ENCODE measurements at regions not wholly inside any gene's neighbourhood (a gene's known extent, or its start where the extent isn't known, plus 50 kb on each side); places are given as distances from the start of the nearest gene placed in this dataset.

DNA sequence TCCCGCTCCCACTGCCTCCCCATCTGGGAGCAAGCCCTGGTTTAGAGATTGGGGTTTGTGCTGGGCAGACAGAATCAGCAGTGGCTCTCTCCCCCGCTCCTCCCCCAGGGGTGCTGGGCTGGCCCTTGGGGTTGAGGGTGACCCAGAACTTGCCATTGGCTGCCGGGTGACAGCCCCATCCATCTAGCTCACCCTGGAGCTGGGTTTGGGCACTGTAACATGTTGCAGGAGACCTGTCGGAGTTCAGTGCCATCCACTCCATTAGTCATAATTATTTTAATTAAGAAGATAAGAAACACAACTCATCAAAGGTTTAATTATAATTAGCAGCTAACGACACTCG is 111.4 kb upstream of the OTOS start:
- Histone ChIP-seq H3K23ac (ENCODE audit: insufficient read length) (no peak overlapping the region), H3K27me3 (replicated peaks in 1 of 4; ENCODE audit: control insufficient read depth in 3 of 4, extremely low read depth in 1 of 4, insufficient read depth in 3 of 4, low read length in 3 of 4) (no peaks in the 10 kb centered on the region; a peak in 2 of 7 replicates), H4K5ac (ENCODE audit: insufficient read length, low read depth, low read length) (no peak overlapping the region), H3K27ac (ENCODE audit: low read depth, low read length) (no peak overlapping the region), H2AFZ (ENCODE audit: low read length) (no peak overlapping the region), H3K36me3 (ENCODE audit: control insufficient read depth in 2 of 4, insufficient read depth in 4 of 4, low read length in 3 of 4) (no peaks in the 10 kb centered on the region), H3K9ac (replicated peaks in 1 of 4; ENCODE audit: extremely low read depth in 1 of 4, low read depth in 3 of 4, low read length in 3 of 4) (no peak overlapping the region), H2BK12ac (ENCODE audit: low read depth, low read length) (no peak overlapping the region), H3K56ac (replicated peaks; ENCODE audit: insufficient read length, low read depth, low read length) (no peak overlapping the region), H3K4me1 (replicated peaks in 1 of 4; ENCODE audit: control insufficient read depth in 3 of 4, insufficient read depth in 4 of 4, low read length in 3 of 4) (peaks cover 0 to 19% (median 0%) of the 10 kb centered on the region in 4 experiments; a peak in 4 of 7 replicates), H3K4ac (replicated peaks; ENCODE audit: insufficient read length, low read depth, low read length) (no peak overlapping the region), H2BK5ac (ENCODE audit: low read depth, low read length) (no peak overlapping the region), H3K9me3 (ENCODE audit: insufficient read depth in 2 of 2, low read depth in 1 of 2, low read length in 1 of 2) (peaks cover 3 to 4% of the 10 kb centered on the region in 2 experiments; a peak in 3 of 4 replicates), H2BK20ac (ENCODE audit: low read length) (no peak overlapping the region), H3K79me1 (ENCODE audit: low read depth, low read length) (no peaks in the 10 kb centered on the region), H3K4me2 (ENCODE audit: insufficient read depth in 1 of 2, low read depth in 2 of 2, low read length in 2 of 2) (no peak overlapping the region), H4K91ac (replicated peaks; ENCODE audit: insufficient read length, low read length) (no peak overlapping the region), H3K23me2 (ENCODE audit: low read depth, low read length) (no peaks in the 10 kb centered on the region), H3K4me3 (ENCODE audit: extremely low read depth in 1 of 4, insufficient read depth in 2 of 4, low read depth in 3 of 4, low read length in 4 of 4) (no peak overlapping the region), H2AK5ac (ENCODE audit: low read depth, low read length) (no peak overlapping the region), H4K20me1 (replicated peaks in 1 of 2; ENCODE audit: control insufficient read depth in 1 of 2, insufficient read depth in 2 of 2, low read length in 2 of 2) (no peaks in the 10 kb centered on the region), H4K8ac (ENCODE audit: extremely low read depth, insufficient read depth, low read length) (no peak overlapping the region; the same call in 1 of the 2 replicates), H3K79me2 (ENCODE audit: control insufficient read depth in 1 of 2, insufficient read depth in 2 of 2, low read length in 2 of 2) (no peaks in the 10 kb centered on the region), H2BK15ac (ENCODE audit: low read length) (no peak overlapping the region), H3K18ac (ENCODE audit: extremely low read depth, low read length) (no peak overlapping the region; the same call in 1 of the 2 replicates), H2BK120ac (replicated peaks; ENCODE audit: low read depth, low read length) (no peak overlapping the region), H3K14ac (ENCODE audit: insufficient read length) (no peak overlapping the region)
- FAIRE-seq (no peak), DNase-seq (ENCODE audit: low read depth in 1 of 2, low spot score in 2 of 2) (no peak)
- WGBS, 2 experiments (ENCODE audit: extremely low coverage in 1 of 2, insufficient coverage in 1 of 2, insufficient read length in 1 of 2, insufficient replicate concordance in 2 of 2, low coverage in 1 of 2, low lambda C conversion rate in 2 of 2, missing lambda C conversion rate in 1 of 2) = 90% methylated on average over 5 of the region's 6 CpGs; no CpG with 5 or more reads in 1 of the 2 experiments
- CTCF ChIA-PET (ENCODE audit: partially characterized antibody) = interaction anchor here (1.3 kb wide), 1 partner anchor 38 kb away, joined by 4 read pairs; no protein-coding TSS in a partner anchor
- POLR2A ChIA-PET (ENCODE audit: partially characterized antibody) = no interaction called here
- no peak for TF ChIP-seq POU5F1 (IDR thresholded peaks at IDR 0.05; ENCODE audit: low read depth, low read length)
- no peak for TF ChIP-seq CHD1 (IDR thresholded peaks at IDR 0.05; ENCODE audit: low read depth, low read length)
- TF ChIP-seq KDM5A (IDR thresholded peaks at IDR 0.05; ENCODE audit: low read length) = no peak
- TF ChIP-seq SIN3A (conservative IDR thresholded peaks at IDR 0.05 in 1 of 2, IDR thresholded peaks at IDR 0.05 in 1 of 2; ENCODE audit: low read depth in 1 of 2, low read length in 2 of 2) = no peak
- no peak for TF ChIP-seq CBX5 (IDR thresholded peaks at IDR 0.05; ENCODE audit: low read depth, low read length)
- no peak for TF ChIP-seq CBX8 (IDR thresholded peaks at IDR 0.05; ENCODE audit: borderline replicate concordance, low read depth, low read length)
- no peak for TF ChIP-seq PHF8 (conservative IDR thresholded peaks at IDR 0.05; ENCODE audit: low read depth, low read length)
- TF ChIP-seq E2F6 (IDR thresholded peaks at IDR 0.05) = no peak
- no peak for TF ChIP-seq YY1 (IDR thresholded peaks at IDR 0.05; ENCODE audit: low read depth, low read length)

Data from H1 (cell line).